ENCODE measurements at regions not wholly inside any gene's neighbourhood (a gene's known extent, or its start where the extent isn't known, plus 50 kb on each side); places are given as distances from the start of the nearest gene placed in this dataset.

- no peaks in the 10 kb centered on the region for H3K27me3 ChIP-seq (replicated peaks in 1 of 4; ENCODE audit: control extremely low read depth in 1 of 4, control insufficient read depth in 3 of 4, insufficient read depth in 4 of 4, low read length in 3 of 4)
- no peaks in the 10 kb centered on the region for H3K9me3 Mint-ChIP-seq (ENCODE audit: insufficient read depth)
- no peak overlapping the region for H3K9ac ChIP-seq (ENCODE audit: low read length)
- ChIA-PET CTCF (no interaction called here), POLR2A (no interaction called here)
- peaks cover 18% of the 10 kb centered on the region for H3K27me3 Mint-ChIP-seq
- DNase-seq (no peak), ATAC-seq (ENCODE audit: low read depth) (no peak)
- 40% methylated on average over 3 of the region's 11 CpGs for WGBS (ENCODE audit: insufficient coverage)
- no peak overlapping the region for H3K4me3 ChIP-seq (ENCODE audit: control extremely low read depth in 1 of 5, extremely low read depth in 1 of 5, insufficient read depth in 1 of 5, low read depth in 2 of 5, low read length in 4 of 5)
- no peak overlapping the region for H3K27ac ChIP-seq (ENCODE audit: low read length in 2 of 2)
- TF ChIP-seq EZH2 (IDR thresholded peaks at IDR 0.05; ENCODE audit: borderline replicate concordance, insufficient read depth, low read depth, low read length, poor library complexity, severe bottlenecking) (no peak), CTCF (IDR thresholded peaks at IDR 0.05) (no peak)
- H3K9me3 ChIP-seq (ENCODE audit: control extremely low read depth in 1 of 3, control insufficient read depth in 2 of 3, insufficient read depth in 1 of 3, low read length in 2 of 3) = no peaks in the 10 kb centered on the region
- intact Hi-C loops (cut with micrococcal nuclease) = no loop called here
- H3K4me2 ChIP-seq (replicated peaks; ENCODE audit: low read depth, low read length, poor library complexity, severe bottlenecking) = no peak overlapping the region
- no peaks in the 10 kb centered on the region for H3K79me2 ChIP-seq (ENCODE audit: control insufficient read depth, insufficient read depth, low read length)
- no peaks in the 10 kb centered on the region for H3K36me3 ChIP-seq (replicated peaks in 1 of 2; ENCODE audit: control extremely low read depth in 1 of 2, control insufficient read depth in 1 of 2, extremely low read depth in 1 of 2, insufficient read depth in 2 of 2, low read length in 1 of 2)
- no peaks in the 10 kb centered on the region for H4K20me1 ChIP-seq (ENCODE audit: control insufficient read depth, insufficient read depth, low read length, poor library complexity, severe bottlenecking)
- H3K4me1 Mint-ChIP-seq = peaks cover 7% of the 10 kb centered on the region
- no peak overlapping the region for H3K27ac Mint-ChIP-seq
- H2AFZ ChIP-seq (ENCODE audit: insufficient read depth, low read depth, low read length, poor library complexity, severe bottlenecking) = no peak overlapping the region
- peaks cover 0 to 4% of the 10 kb centered on the region in 2 donors for H3K4me1 ChIP-seq (ENCODE audit: control insufficient read depth in 2 of 2, insufficient read depth in 2 of 2, low read length in 2 of 2)
- H3K4me3 Mint-ChIP-seq = no peak overlapping the region
Measured at GRCh38 chr4:11514779-11515419, 86.2 kb upstream of the HS3ST1 start.

DNA sequence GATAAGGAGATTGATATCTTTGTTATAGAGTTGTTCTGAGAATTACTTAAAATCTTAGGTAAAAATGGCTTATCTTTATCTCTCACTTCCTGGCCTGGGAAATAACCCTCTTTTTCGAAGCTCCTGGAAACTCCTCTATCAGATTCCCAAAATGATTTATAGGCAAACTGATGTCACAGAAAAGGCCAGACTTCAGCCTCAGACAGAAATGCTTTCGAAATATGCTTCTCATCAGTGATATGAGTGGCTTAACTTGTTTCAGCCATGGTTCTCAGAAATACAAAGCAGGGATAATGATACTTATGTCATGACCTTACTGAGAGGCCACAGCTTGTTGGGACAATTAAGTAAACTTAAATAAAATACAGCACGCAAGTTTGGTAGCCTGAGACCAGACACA, 85.3 kb upstream of the HS3ST1 start:
- no peak overlapping the region for H3K4me2 ChIP-seq (replicated peaks; ENCODE audit: low read depth, low read length, poor library complexity, severe bottlenecking)

More for the DNA sequence above, 85.3 kb upstream of the HS3ST1 start:
- ChIA-PET POLR2A (no interaction called here), CTCF (no interaction called here)
- TF ChIP-seq EZH2 (IDR thresholded peaks at IDR 0.05; ENCODE audit: borderline replicate concordance, insufficient read depth, low read depth, low read length, poor library complexity, severe bottlenecking) (no peak), CTCF (IDR thresholded peaks at IDR 0.05) (no peak)
- H3K9me3 ChIP-seq (ENCODE audit: control extremely low read depth in 1 of 3, control insufficient read depth in 2 of 3, insufficient read depth in 1 of 3, low read length in 2 of 3) = no peaks in the 10 kb centered on the region
- Mint-ChIP-seq H3K27ac (no peak overlapping the region), H3K4me3 (no peak overlapping the region), H3K27me3 (peaks cover 18% of the 10 kb centered on the region), H3K4me1 (peaks cover 12% of the 10 kb centered on the region), H3K9me3 (ENCODE audit: insufficient read depth) (no peaks in the 10 kb centered on the region)
- no peak for DNase-seq
- H3K27me3 ChIP-seq (replicated peaks in 1 of 4; ENCODE audit: control extremely low read depth in 1 of 4, control insufficient read depth in 3 of 4, insufficient read depth in 4 of 4, low read length in 3 of 4) = no peaks in the 10 kb centered on the region
- intact Hi-C loops (cut with micrococcal nuclease) = no loop called here
- ATAC-seq (ENCODE audit: low read depth) = no peak
- WGBS (ENCODE audit: insufficient coverage) = 100% methylated on average over 1 of the region's 3 CpGs
- no peak overlapping the region for H3K27ac ChIP-seq (ENCODE audit: low read length in 2 of 2)
- H4K20me1 ChIP-seq (ENCODE audit: control insufficient read depth, insufficient read depth, low read length, poor library complexity, severe bottlenecking) = no peaks in the 10 kb centered on the region
- H3K9ac ChIP-seq (ENCODE audit: low read length) = no peak overlapping the region
- H2AFZ ChIP-seq (ENCODE audit: insufficient read depth, low read depth, low read length, poor library complexity, severe bottlenecking) = no peak overlapping the region
- H3K4me3 ChIP-seq (ENCODE audit: control extremely low read depth in 1 of 5, extremely low read depth in 1 of 5, insufficient read depth in 1 of 5, low read depth in 2 of 5, low read length in 4 of 5) = no peak overlapping the region
- peaks cover 0 to 4% of the 10 kb centered on the region in 2 donors for H3K4me1 ChIP-seq (ENCODE audit: control insufficient read depth in 2 of 2, insufficient read depth in 2 of 2, low read length in 2 of 2)
- no peaks in the 10 kb centered on the region for H3K36me3 ChIP-seq (replicated peaks in 1 of 2; ENCODE audit: control extremely low read depth in 1 of 2, control insufficient read depth in 1 of 2, extremely low read depth in 1 of 2, insufficient read depth in 2 of 2, low read length in 1 of 2)
- no peaks in the 10 kb centered on the region for H3K79me2 ChIP-seq (ENCODE audit: control insufficient read depth, insufficient read depth, low read length)

All from B cell (primary cell).